Neural cell (in vitro differentiated cells): ENCODE measurements at regions not wholly inside any gene's neighbourhood (a gene's known extent, or its start where the extent isn't known, plus 50 kb on each side); places are given as distances from the start of the nearest gene placed in this dataset.

ENCODE experiments used
- H2AFZ ChIP-seq: fragments of 200-600, 300-800 bp; sonication (generic), shearing (Covaris generic); 2 replicates; pipeline ENCODE4 v1.6.0; 2014; ENCODE audit warnings: low read depth, mild to moderate bottlenecking, antibody characterized with exemption, low read length, moderate library complexity
- H3F3A ChIP-seq: fragments of 200-600 bp; shearing (Covaris generic); 2 replicates; pipeline ENCODE4 v1.6.1; 2016; ENCODE audit warnings: mild to moderate bottlenecking, moderate library complexity, mixed read lengths, antibody characterized with exemption, low read length; ENCODE audit not compliant: insufficient read depth, poor library complexity, severe bottlenecking
- H3K27ac ChIP-seq: fragments of 200-600, 300-800 bp; sonication (generic), shearing (Covaris generic); 2 replicates; pipeline ENCODE4 v1.5.1; 2014; ENCODE audit warnings: mild to moderate bottlenecking, low read length, moderate library complexity
- H3K27me3 ChIP-seq: fragments of 300-800, 200-600 bp; sonication (generic), shearing (Covaris generic); 2 replicates; pipeline ENCODE4 v1.6.0; 2014; ENCODE audit warnings: mild to moderate bottlenecking, low read depth, low read length, moderate library complexity; ENCODE audit not compliant: insufficient read depth
- H3K36me3 ChIP-seq: fragments of 300-800, 200-600 bp; sonication (generic), shearing (Covaris generic); 2 replicates; pipeline ENCODE4 v1.5.1; 2014; ENCODE audit warnings: mild to moderate bottlenecking, antibody characterized with exemption, low read length, moderate library complexity; ENCODE audit not compliant: insufficient read depth
- H3K4me2 ChIP-seq: fragments of 300-800, 200-600 bp; sonication (generic), shearing (Covaris generic); 2 replicates; pipeline ENCODE4 v1.6.0; 2014; ENCODE audit warnings: mild to moderate bottlenecking, low read length
- H3K4me3 ChIP-seq: fragments of 300-800, 200-600 bp; sonication (generic), shearing (Covaris generic); 2 replicates; pipeline ENCODE4 v1.5.1; 2014; ENCODE audit warnings: mild to moderate bottlenecking, low read length, moderate library complexity
- H3K79me2 ChIP-seq: fragments of 200-600 bp; shearing (Covaris generic); replicated peaks from 2 replicates; pipeline ENCODE4 v1.6.0; 2014; ENCODE audit warnings: mild to moderate bottlenecking, low read length, moderate library complexity; ENCODE audit not compliant: insufficient read depth
- H3K9ac ChIP-seq: fragments of 300-800, 200-600 bp; sonication (generic), shearing (Covaris generic); 2 replicates; pipeline ENCODE4 v1.6.1; 2016; ENCODE audit warnings: mild to moderate bottlenecking, low read length, mixed read lengths
- H3K9me2 ChIP-seq: fragments of 200-600 bp; shearing (Covaris generic); 2 replicates; pipeline ENCODE4 v1.6.1; 2016; ENCODE audit warnings: mild to moderate bottlenecking, low read length, mixed read lengths; ENCODE audit not compliant: insufficient read depth
- H3K9me3 ChIP-seq: fragments of 200-600, 300-800 bp; sonication (generic), shearing (Covaris generic); 2 replicates; pipeline ENCODE4 v1.6.1; 2016; ENCODE audit warnings: mild to moderate bottlenecking, mixed run types, low read length, moderate library complexity, mixed read lengths
- H4K20me1 ChIP-seq: fragments of 200-600 bp; shearing (Covaris generic); 2 replicates; pipeline ENCODE4 v1.6.1; 2016; ENCODE audit warnings: mild to moderate bottlenecking, mixed run types; ENCODE audit not compliant: insufficient read depth
- CTCF ChIP-seq: fragments of 450-650 bp; IDR thresholded peaks from 2 replicates; pipeline ENCODE4 v1.5.1; 2014; ENCODE audit warnings: antibody characterized with exemption, mild to moderate bottlenecking, moderate library complexity; ENCODE audit not compliant: poor library complexity, severe bottlenecking
- EP300 ChIP-seq: fragments of 450-650 bp; conservative IDR thresholded peaks from 2 replicates; pipeline ENCODE4 v1.6.1; 2014; ENCODE audit warnings: antibody characterized with exemption, mild to moderate bottlenecking, moderate library complexity; ENCODE audit not compliant: poor library complexity, severe bottlenecking
- EZH2 ChIP-seq: fragments of 200-600, 300-800 bp; shearing (Covaris generic), sonication (generic); IDR thresholded peaks from 2 replicates; pipeline ENCODE4 v1.6.1; 2014; ENCODE audit warnings: antibody characterized with exemption, low read length, borderline replicate concordance, mild to moderate bottlenecking; ENCODE audit not compliant: insufficient read depth, poor library complexity, severe bottlenecking
- MXI1 ChIP-seq: fragments of 450-650 bp; conservative IDR thresholded peaks from 2 replicates; pipeline ENCODE4 v1.6.1; 2014; ENCODE audit warnings: antibody characterized with exemption, mild to moderate bottlenecking; ENCODE audit not compliant: poor library complexity, severe bottlenecking
- POLR2AphosphoS5 ChIP-seq: IDR thresholded peaks from 2 replicates; pipeline ENCODE4 v1.6.1; 2012
- RAD21 ChIP-seq: fragments of 450-650 bp; conservative IDR thresholded peaks from 2 replicates; pipeline ENCODE4 v1.6.1; 2014; ENCODE audit warnings: antibody characterized with exemption, mild to moderate bottlenecking, moderate library complexity
- REST ChIP-seq: IDR thresholded peaks from 2 replicates; pipeline ENCODE4 v1.6.1; 2012; ENCODE audit warnings: borderline replicate concordance
- SMC3 ChIP-seq: fragments of 450-650 bp; conservative IDR thresholded peaks from 2 replicates; pipeline ENCODE4 v1.6.1; 2014; ENCODE audit warnings: antibody characterized with exemption, mild to moderate bottlenecking, moderate library complexity; ENCODE audit not compliant: poor library complexity
- TAF1 ChIP-seq: IDR thresholded peaks from 2 replicates; pipeline ENCODE4 v1.6.1; 2012; ENCODE audit warnings: low read depth

- Histone ChIP-seq H3F3A (no peaks in the 10 kb centered on the region), H2AFZ (no peak overlapping the region), H3K9me2 (no peaks in the 10 kb centered on the region), H3K36me3 (no peaks in the 10 kb centered on the region), H4K20me1 (no peaks in the 10 kb centered on the region), H3K27ac (no peak overlapping the region), H3K4me2 (no peak overlapping the region), H3K79me2 (no peaks in the 10 kb centered on the region), H3K9me3 (no peaks in the 10 kb centered on the region), H3K4me3 (no peak overlapping the region), H3K27me3 (no peaks in the 10 kb centered on the region), H3K9ac (no peak overlapping the region)
- TF ChIP-seq TAF1 = no peak
- TF ChIP-seq RAD21 = no peak
- TF ChIP-seq MXI1 = no peak
- no peak for TF ChIP-seq EZH2
- TF ChIP-seq EP300 = no peak
- TF ChIP-seq REST = no peak
- no peak for TF ChIP-seq CTCF
- TF ChIP-seq POLR2AphosphoS5 = no peak
- TF ChIP-seq SMC3 = no peak
Measured at GRCh38 chr22:49645791-49646550, 181.7 kb downstream of the BRD1 start.

- Histone ChIP-seq H3K9ac (no peak overlapping the region), H2AFZ (no peak overlapping the region), H3K79me2 (no peaks in the 10 kb centered on the region), H3K9me3 (no peaks in the 10 kb centered on the region), H3K9me2 (no peaks in the 10 kb centered on the region), H4K20me1 (no peaks in the 10 kb centered on the region), H3K4me2 (no peak overlapping the region), H3K36me3 (no peaks in the 10 kb centered on the region), H3K4me3 (no peak overlapping the region), H3F3A (no peaks in the 10 kb centered on the region), H3K27ac (no peak overlapping the region), H3K27me3 (no peaks in the 10 kb centered on the region)
- no peak for TF ChIP-seq EZH2
- TF ChIP-seq POLR2AphosphoS5 = no peak
- TF ChIP-seq EP300 = no peak
- TF ChIP-seq TAF1 = no peak
- no peak for TF ChIP-seq CTCF
- no peak for TF ChIP-seq RAD21
- no peak for TF ChIP-seq SMC3
- TF ChIP-seq REST = no peak
- TF ChIP-seq MXI1 = no peak
Measured at GRCh38 chr22:49645257-49645656, 182.4 kb downstream of the BRD1 start.
